ENCODE measurements at regions not wholly inside any gene's neighbourhood (a gene's known extent, or its start where the extent isn't known, plus 50 kb on each side); places are given as distances from the start of the nearest gene placed in this dataset.
"Not testable (repeated sequence)": the region's sequence is repeated elsewhere in the genome, so short reads cannot be mapped to it uniquely, and the experiment has no call there.

GRCh38 chr3:30480587-30480986 is 125.8 kb upstream of the TGFBR2 start:
- H3K36me3 ChIP-seq: no peaks in the 10 kb centered on the region
- no peak overlapping the region for H3K4me3 ChIP-seq
- DNase-seq (ENCODE audit: low spot score): no peak
- no peak overlapping the region for H2AFZ ChIP-seq (replicated peaks)
- Mint-ChIP-seq H3K9me3 (peaks cover 5% of the 10 kb centered on the region), H3K4me3 (no peak overlapping the region), H3K4me1 (peaks cover 5% of the 10 kb centered on the region), H3K27ac (no peak overlapping the region), H3K27me3 (ENCODE audit: insufficient read depth, low read depth) (no peaks in the 10 kb centered on the region), H3K36me3 (peaks cover 2% of the 10 kb centered on the region)
- H3K4me1 ChIP-seq: no peaks in the 10 kb centered on the region
- no peaks in the 10 kb centered on the region for H3K79me2 ChIP-seq (ENCODE audit: low read depth)
- no peaks in the 10 kb centered on the region for H3K9me3 ChIP-seq (ENCODE audit: low read depth)
- TF ChIP-seq EZH2phosphoT487 (IDR thresholded peaks at IDR 0.05) (no peak), CTCF (IDR thresholded peaks at IDR 0.05) (no peak), EZH2 (IDR thresholded peaks at IDR 0.05) (no peak)
- H4K20me1 ChIP-seq (ENCODE audit: low read depth): no peaks in the 10 kb centered on the region
- H3K27ac ChIP-seq: no peak overlapping the region
- H3F3A ChIP-seq (ENCODE audit: low read depth): no peaks in the 10 kb centered on the region
- no peak overlapping the region for H3K9ac ChIP-seq
- no peaks in the 10 kb centered on the region for H3K27me3 ChIP-seq
- no peak overlapping the region for H3K4me2 ChIP-seq

DNA sequence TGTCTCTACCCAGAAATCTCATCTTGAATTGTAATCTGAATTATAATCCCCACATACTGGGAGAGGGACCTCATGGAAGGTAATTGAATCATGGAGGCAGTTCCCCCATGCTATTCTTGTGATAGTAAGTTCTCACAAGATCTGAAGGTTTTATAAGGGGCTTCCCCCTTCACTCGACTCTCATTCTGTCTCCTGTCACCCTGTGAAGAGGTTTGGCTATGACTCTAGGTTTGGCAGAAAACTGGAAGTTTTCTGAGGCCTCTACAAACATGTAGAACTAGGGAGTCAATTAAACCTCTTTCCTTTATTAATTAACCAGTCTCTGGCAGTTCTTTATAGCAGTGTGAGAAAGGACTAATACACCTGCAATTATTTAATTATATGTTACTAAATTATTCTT is 125.2 kb upstream of the TGFBR2 start:
- H3K9ac ChIP-seq: no peak overlapping the region
- no peak overlapping the region for H3K27ac Mint-ChIP-seq
- DNase-seq (ENCODE audit: low spot score): no peak
- no peaks in the 10 kb centered on the region for H3F3A ChIP-seq (ENCODE audit: low read depth)
- H3K4me2 ChIP-seq: no peak overlapping the region
- peaks cover 5% of the 10 kb centered on the region for H3K9me3 Mint-ChIP-seq
- H3K79me2 ChIP-seq (ENCODE audit: low read depth): no peaks in the 10 kb centered on the region
- no peaks in the 10 kb centered on the region for H4K20me1 ChIP-seq (ENCODE audit: low read depth)
- H3K27me3 ChIP-seq: no peaks in the 10 kb centered on the region
- H3K27me3 Mint-ChIP-seq (ENCODE audit: insufficient read depth, low read depth): no peaks in the 10 kb centered on the region
- no peak overlapping the region for H3K4me3 ChIP-seq
- TF ChIP-seq EZH2 (IDR thresholded peaks at IDR 0.05) (no peak), EZH2phosphoT487 (IDR thresholded peaks at IDR 0.05) (no peak), CTCF (IDR thresholded peaks at IDR 0.05) (no peak)
- no peak overlapping the region for H3K27ac ChIP-seq
- no peaks in the 10 kb centered on the region for H3K36me3 ChIP-seq
- no peak overlapping the region for H2AFZ ChIP-seq (replicated peaks)
- H3K36me3 Mint-ChIP-seq: peaks cover 2% of the 10 kb centered on the region
- no peaks in the 10 kb centered on the region for H3K4me1 ChIP-seq
- H3K9me3 ChIP-seq (ENCODE audit: low read depth): no peaks in the 10 kb centered on the region
- H3K4me1 Mint-ChIP-seq: peaks cover 5% of the 10 kb centered on the region
- no peak overlapping the region for H3K4me3 Mint-ChIP-seq

GRCh38 chr3:30484229-30484628 is 122.2 kb upstream of the TGFBR2 start:
- not testable (repeated sequence) for H3K9me3 ChIP-seq (ENCODE audit: low read depth); H3K9ac ChIP-seq; H3K36me3 ChIP-seq; H3K4me3 Mint-ChIP-seq; H3K27ac Mint-ChIP-seq; DNase-seq (ENCODE audit: low spot score); H4K20me1 ChIP-seq (ENCODE audit: low read depth); H3K36me3 Mint-ChIP-seq; H3K27me3 Mint-ChIP-seq (ENCODE audit: insufficient read depth, low read depth); H3K4me3 ChIP-seq; H3K4me1 ChIP-seq; H3K4me2 ChIP-seq; H2AFZ ChIP-seq (replicated peaks); H3K4me1 Mint-ChIP-seq; H3F3A ChIP-seq (ENCODE audit: low read depth); H3K27me3 ChIP-seq; H3K27ac ChIP-seq; H3K79me2 ChIP-seq (ENCODE audit: low read depth)
- H3K9me3 Mint-ChIP-seq: peaks cover 11% of the 10 kb centered on the region

DNA sequence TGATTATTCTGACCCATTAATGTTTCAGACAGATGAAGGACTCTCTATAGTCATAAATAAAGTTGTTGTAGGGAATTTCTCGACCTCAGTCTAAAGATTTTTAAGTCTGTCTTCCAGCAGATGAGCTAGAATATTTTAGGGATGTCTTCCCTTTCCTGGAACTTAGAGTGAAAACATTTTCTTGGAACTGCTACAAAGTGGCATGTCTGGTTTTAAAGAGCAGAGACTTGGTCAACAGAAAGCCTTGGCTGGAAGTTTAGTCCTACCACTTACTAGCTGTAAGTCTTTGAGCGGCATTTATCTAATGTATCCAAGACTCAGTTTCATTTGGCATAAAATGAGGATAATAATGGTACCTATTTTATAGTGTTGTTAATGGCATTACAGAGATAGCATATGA is 120.0 kb upstream of the TGFBR2 start:
- no peak overlapping the region for H3K4me2 ChIP-seq
- Mint-ChIP-seq H3K4me3 (no peak overlapping the region), H3K9me3 (peaks cover 9% of the 10 kb centered on the region), H3K4me1 (peaks cover 5% of the 10 kb centered on the region), H3K27me3 (ENCODE audit: insufficient read depth, low read depth) (no peaks in the 10 kb centered on the region), H3K27ac (no peak overlapping the region), H3K36me3 (no peaks in the 10 kb centered on the region)
- H3K9me3 ChIP-seq (ENCODE audit: low read depth): no peaks in the 10 kb centered on the region
- no peak overlapping the region for H3K9ac ChIP-seq
- DNase-seq (ENCODE audit: low spot score): no peak
- no peaks in the 10 kb centered on the region for H3K79me2 ChIP-seq (ENCODE audit: low read depth)
- no peaks in the 10 kb centered on the region for H3K36me3 ChIP-seq
- H3F3A ChIP-seq (ENCODE audit: low read depth): no peaks in the 10 kb centered on the region
- no peak overlapping the region for H3K27ac ChIP-seq
- no peaks in the 10 kb centered on the region for H3K27me3 ChIP-seq
- no peaks in the 10 kb centered on the region for H4K20me1 ChIP-seq (ENCODE audit: low read depth)
- H3K4me1 ChIP-seq: no peaks in the 10 kb centered on the region
- no peak overlapping the region for H3K4me3 ChIP-seq
- H2AFZ ChIP-seq (replicated peaks): no peak overlapping the region
- TF ChIP-seq CTCF (IDR thresholded peaks at IDR 0.05) (no peak), EZH2 (IDR thresholded peaks at IDR 0.05) (no peak)

All from neural progenitor cell (in vitro differentiated cells).